ENCODE measurements at regions not wholly inside any gene's neighbourhood (a gene's known extent, or its start where the extent isn't known, plus 50 kb on each side); places are given as distances from the start of the nearest gene placed in this dataset.

DNA sequence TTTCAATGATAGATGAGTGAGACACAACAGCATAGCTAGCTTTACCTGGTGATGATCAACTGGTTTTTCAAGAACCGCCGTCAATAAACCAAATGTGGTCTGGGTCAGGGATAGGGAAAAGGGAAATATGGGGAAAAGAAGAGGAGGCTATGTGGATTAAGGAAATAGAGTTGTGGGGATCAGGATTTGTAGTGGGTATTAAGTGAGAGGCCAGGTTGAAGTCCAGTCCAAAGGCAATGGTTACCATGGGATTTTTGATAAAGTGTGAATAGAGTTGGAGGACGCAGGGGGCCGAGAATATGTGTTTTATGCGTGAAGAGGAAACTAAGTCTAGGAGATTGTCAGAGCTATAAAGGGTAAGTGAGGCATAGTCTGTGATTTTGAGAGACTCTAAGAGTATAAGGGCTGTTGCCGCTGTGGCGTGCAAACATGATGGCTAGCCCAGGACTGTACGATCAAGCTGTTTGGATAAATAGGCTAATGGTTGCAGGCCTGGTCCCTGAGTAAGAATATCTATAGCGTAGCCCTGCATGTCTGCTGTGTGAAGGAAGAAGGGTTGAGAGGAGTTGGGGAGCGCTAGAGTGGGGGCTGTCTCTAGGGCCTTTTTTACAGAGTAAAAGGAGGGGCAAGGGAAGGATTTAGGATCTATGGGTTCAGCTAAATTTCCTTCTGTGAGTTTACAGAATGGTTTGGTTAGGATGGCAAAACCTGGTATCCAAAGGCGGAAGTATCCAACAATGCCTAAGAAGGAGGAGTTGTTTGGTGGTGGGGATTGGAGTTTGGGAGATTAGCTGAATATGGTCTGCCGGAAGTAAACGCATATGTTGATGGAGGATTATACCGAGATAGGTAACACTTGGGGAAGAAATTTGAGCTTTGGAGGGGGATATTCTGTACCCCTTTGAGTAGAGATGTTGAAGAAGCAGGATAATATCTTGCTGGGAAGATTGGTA, 749.7 kb upstream of the ADGRB3 start (continued):
- TF ChIP-seq, protein P1, sequence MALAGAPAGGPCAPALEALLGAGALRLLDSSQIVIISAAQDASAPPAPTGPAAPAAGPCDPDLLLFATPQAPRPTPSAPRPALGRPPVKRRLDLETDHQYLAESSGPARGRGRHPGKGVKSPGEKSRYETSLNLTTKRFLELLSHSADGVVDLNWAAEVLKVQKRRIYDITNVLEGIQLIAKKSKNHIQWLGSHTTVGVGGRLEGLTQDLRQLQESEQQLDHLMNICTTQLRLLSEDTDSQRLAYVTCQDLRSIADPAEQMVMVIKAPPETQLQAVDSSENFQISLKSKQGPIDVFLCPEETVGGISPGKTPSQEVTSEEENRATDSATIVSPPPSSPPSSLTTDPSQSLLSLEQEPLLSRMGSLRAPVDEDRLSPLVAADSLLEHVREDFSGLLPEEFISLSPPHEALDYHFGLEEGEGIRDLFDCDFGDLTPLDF (CRISPR knock-in tag; IDR thresholded peaks at IDR 0.05) = no peak
- TF ChIP-seq STAT5B (CRISPR knock-in tag; IDR thresholded peaks at IDR 0.05) (no peak), BHLHE40 (IDR thresholded peaks at IDR 0.05; ENCODE audit: low read length) (no peak), ZBED1 (IDR thresholded peaks at IDR 0.05) (0 out of 2 replicates have a peak, but pooled peaks have one; percentile 20), MYNN (IDR thresholded peaks at IDR 0.05) (no peak), MYNN (CRISPR knock-in tag; IDR thresholded peaks at IDR 0.05) (no peak), ZNF512 (tag; IDR thresholded peaks at IDR 0.05) (no peak), EHMT2 (IDR thresholded peaks at IDR 0.05) (no peak), ZKSCAN3 (CRISPR knock-in tag; IDR thresholded peaks at IDR 0.05) (no peak), GTF2F1 (IDR thresholded peaks at IDR 0.05; ENCODE audit: low read depth, low read length) (no peak), GATA2 (CRISPR knock-in tag; IDR thresholded peaks at IDR 0.05) (no peak), LCOR (CRISPR knock-in tag; IDR thresholded peaks at IDR 0.05) (0 out of 2 replicates have a peak, but pooled peaks have one; percentile 7), SPI1 (IDR thresholded peaks at IDR 0.05; ENCODE audit: borderline replicate concordance, low read depth, low read length) (no peak), NFIC (IDR thresholded peaks at IDR 0.05) (0 out of 2 replicates have a peak, but pooled peaks have one; percentile 10), ATF2 (CRISPR knock-in tag; IDR thresholded peaks at IDR 0.05) (no peak), U2AF2 (optimal IDR thresholded peaks at IDR 0.05; ENCODE audit: low read depth, low read length) (no peak), SRF (CRISPR knock-in tag; IDR thresholded peaks at IDR 0.05) (peak; percentile 84 to 98), KAT2B (IDR thresholded peaks at IDR 0.05; ENCODE audit: low read depth, low read length) (no peak), ARID2 (IDR thresholded peaks at IDR 0.05) (peak; percentile 5; the same call in 1 of the 2 replicates), ZNF12 (CRISPR knock-in tag; IDR thresholded peaks at IDR 0.05) (no peak), NEUROD1 (IDR thresholded peaks at IDR 0.05; ENCODE audit: borderline replicate concordance, low read depth, low read length, partially characterized antibody) (no peak), E2F5 (CRISPR knock-in tag; IDR thresholded peaks at IDR 0.05) (peak; percentile 59; the same call in 1 of the 2 replicates), PHF20 (IDR thresholded peaks at IDR 0.05; ENCODE audit: partially characterized antibody) (no peak)
- TF ChIP-seq, protein P2, sequence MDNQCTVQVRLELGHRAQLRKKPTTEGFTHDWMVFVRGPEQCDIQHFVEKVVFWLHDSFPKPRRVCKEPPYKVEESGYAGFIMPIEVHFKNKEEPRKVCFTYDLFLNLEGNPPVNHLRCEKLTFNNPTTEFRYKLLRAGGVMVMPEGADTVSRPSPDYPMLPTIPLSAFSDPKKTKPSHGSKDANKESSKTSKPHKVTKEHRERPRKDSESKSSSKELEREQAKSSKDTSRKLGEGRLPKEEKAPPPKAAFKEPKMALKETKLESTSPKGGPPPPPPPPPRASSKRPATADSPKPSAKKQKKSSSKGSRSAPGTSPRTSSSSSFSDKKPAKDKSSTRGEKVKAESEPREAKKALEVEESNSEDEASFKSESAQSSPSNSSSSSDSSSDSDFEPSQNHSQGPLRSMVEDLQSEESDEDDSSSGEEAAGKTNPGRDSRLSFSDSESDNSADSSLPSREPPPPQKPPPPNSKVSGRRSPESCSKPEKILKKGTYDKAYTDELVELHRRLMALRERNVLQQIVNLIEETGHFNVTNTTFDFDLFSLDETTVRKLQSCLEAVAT (IDR thresholded peaks at IDR 0.05) = peak; percentile 98 to 99

Measured in K562 (cell line).